ENCODE measurements at regions not wholly inside any gene's neighbourhood (a gene's known extent, or its start where the extent isn't known, plus 50 kb on each side); places are given as distances from the start of the nearest gene placed in this dataset.

GRCh38 chr13:86368924-86369323 is 569.7 kb upstream of the SLITRK6 start:
- TF ChIP-seq POLR2AphosphoS5 (IDR thresholded peaks at IDR 0.05; ENCODE audit: insufficient read depth, low read depth, low read length) (no peak), CTCF (IDR thresholded peaks at IDR 0.05; ENCODE audit: extremely low read depth in 1 of 2, insufficient read depth in 1 of 2, low read depth in 1 of 2, low read length in 2 of 2) (no peak), EZH2 (IDR thresholded peaks at IDR 0.05; ENCODE audit: borderline replicate concordance, low read depth, low read length, severe bottlenecking) (no peak), POLR2A (IDR thresholded peaks at IDR 0.05; ENCODE audit: low read depth, low read length) (no peak), JUN (IDR thresholded peaks at IDR 0.05; ENCODE audit: borderline replicate concordance, insufficient read depth, insufficient read length, low read depth) (no peak), MAX (IDR thresholded peaks at IDR 0.05; ENCODE audit: insufficient read depth, insufficient read length) (no peak)
